Muscle layer of duodenum (tissue), 2 donors: ENCODE measurements at regions not wholly inside any gene's neighbourhood (a gene's known extent, or its start where the extent isn't known, plus 50 kb on each side); places are given as distances from the start of the nearest gene placed in this dataset.
A peak's percentile ranks its signal among the peaks of the same experiment; 100 is the strongest.
"Not testable (repeated sequence)": the region's sequence is repeated elsewhere in the genome, so short reads cannot be mapped to it uniquely, and the experiment has no call there.

Source experiments
- H3K27ac ChIP-seq: one replicate; pipeline ENCODE4 v1.7.0; 2013; ENCODE audit warnings: mild to moderate bottlenecking, low read length
- H3K27me3 ChIP-seq: one replicate; pipeline ENCODE4 v1.7.0; 2013; ENCODE audit warnings: low read depth, mild to moderate bottlenecking, control low read depth, low read length
- H3K36me3 ChIP-seq, 2 donors: one replicate each; pipeline ENCODE4 v1.7.0; 2013; ENCODE audit warnings: low read length in 2 of 2, control low read depth in 1 of 2, mild to moderate bottlenecking in 1 of 2; ENCODE audit not compliant: insufficient read depth in 2 of 2, control insufficient read depth in 1 of 2
- H3K4me1 ChIP-seq, 2 donors: one replicate each; pipeline ENCODE4 v1.7.0; 2013; ENCODE audit warnings: low read length in 2 of 2, mild to moderate bottlenecking in 2 of 2, control low read depth in 1 of 2, moderate library complexity in 1 of 2; ENCODE audit not compliant: insufficient read depth in 2 of 2, control insufficient read depth in 1 of 2
- H3K4me3 ChIP-seq, 2 donors: one replicate each; pipeline ENCODE4 v1.7.0; 2013; ENCODE audit warnings: low read length in 2 of 2, low read depth in 1 of 2, mild to moderate bottlenecking in 1 of 2
- H3K9me3 ChIP-seq, 2 donors: one replicate each; pipeline ENCODE4 v1.7.0; 2013; ENCODE audit warnings: low read length in 2 of 2, control low read depth in 1 of 2, mild to moderate bottlenecking in 1 of 2; ENCODE audit not compliant: control insufficient read depth in 1 of 2
- donor health status: healthy.

DNA sequence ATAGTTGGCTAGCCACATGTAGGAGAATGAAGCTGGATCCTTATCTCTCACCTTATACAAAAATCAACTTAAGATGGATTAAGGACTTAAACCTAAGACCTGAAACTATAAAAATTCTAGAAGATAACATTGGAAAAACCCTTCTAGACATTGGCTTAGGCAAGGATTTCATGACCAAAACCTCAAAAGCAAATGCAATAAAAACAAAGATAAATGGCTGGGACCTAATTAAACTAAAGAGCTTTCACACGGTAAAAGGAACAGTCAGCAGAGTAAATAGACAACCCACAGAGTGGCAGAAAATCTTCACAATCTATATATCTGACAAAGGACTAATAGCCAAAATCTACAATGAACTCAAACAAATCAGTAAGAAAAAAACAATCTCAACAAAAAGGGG is 202.7 kb upstream of the ARID2 start:
- not testable (repeated sequence) for H3K36me3 ChIP-seq

DNA sequence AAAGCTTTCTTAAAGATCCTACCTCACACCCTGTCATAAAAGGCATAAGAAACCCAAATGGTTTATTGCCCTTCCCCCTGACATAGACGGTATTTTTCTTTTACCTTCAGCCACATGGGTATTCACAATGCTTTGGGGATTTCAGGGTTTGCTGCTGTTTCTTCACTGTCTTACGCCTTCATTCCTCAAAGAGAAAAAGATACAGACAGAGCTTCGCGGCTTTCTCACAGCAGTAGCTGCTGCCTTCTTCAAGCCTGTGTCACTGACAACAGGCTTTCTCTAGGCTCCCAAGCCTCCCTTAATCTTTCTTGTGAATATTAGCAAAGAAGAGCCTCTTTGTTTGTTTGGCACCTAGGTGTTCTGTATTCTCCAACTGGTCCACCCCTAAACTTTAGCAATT is 197.4 kb upstream of the ARID2 start:
- H3K9me3 ChIP-seq = no peaks in the 10 kb centered on the region
- no peaks in the 10 kb centered on the region for H3K4me1 ChIP-seq
- no peaks in the 10 kb centered on the region for H3K27me3 ChIP-seq
- no peak overlapping the region for H3K4me3 ChIP-seq
- no peaks in the 10 kb centered on the region for H3K36me3 ChIP-seq
- no peak overlapping the region for H3K27ac ChIP-seq

More for the DNA sequence above, 202.7 kb upstream of the ARID2 start:
- not testable (repeated sequence) for H3K4me1 ChIP-seq, H3K9me3 ChIP-seq, H3K27me3 ChIP-seq, H3K4me3 ChIP-seq, H3K27ac ChIP-seq

DNA sequence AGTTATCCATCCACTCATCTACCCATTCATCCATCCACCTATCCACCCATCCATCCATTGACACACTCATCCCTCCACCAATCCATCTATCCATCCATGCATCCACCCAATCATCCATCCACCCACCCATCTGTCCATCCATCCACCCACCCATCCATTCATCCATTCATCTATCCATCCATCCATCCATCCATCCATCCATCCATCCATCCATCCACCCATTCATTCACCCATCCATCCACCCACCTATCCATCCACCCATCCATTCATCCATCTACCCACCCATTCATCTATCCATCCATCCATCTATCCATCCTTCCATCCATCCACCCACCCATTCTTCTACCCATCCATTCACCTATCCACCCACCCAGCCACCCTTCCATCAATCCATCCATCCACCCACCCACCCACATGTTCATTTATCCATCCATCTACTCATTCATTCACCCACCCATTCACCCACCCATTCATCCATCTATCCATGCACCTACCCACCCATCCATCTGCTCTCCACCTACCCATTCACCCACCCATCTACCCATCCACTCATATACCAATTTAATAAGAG is 193.8 kb upstream of the ARID2 start:
- Histone ChIP-seq H3K4me1 (no peaks in the 10 kb centered on the region), H3K9me3 (no peaks in the 10 kb centered on the region), H3K27me3 (no peaks in the 10 kb centered on the region), H3K4me3 (no peak overlapping the region), H3K36me3 (no peaks in the 10 kb centered on the region), H3K27ac (no peak overlapping the region)

DNA sequence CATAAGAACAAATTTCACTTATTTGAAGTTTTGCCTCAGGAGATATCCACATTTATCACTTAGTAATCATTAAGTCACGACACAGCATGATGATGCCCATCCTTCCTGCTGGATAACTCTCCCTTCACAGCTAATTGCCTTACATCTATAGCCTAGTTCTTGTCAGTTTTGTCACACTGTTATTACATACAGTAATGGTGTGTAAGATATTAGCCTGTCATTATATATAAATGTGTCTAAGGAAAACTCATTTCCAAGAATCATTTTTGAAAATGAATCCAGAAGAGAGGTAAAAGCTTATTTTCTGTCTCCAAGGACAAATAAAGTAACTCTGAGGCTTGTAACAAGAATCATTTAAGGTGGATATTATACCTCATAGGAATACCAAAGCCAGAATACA is 193.2 kb upstream of the ARID2 start:
- Histone ChIP-seq H3K9me3 (no peaks in the 10 kb centered on the region), H3K4me3 (no peak overlapping the region), H3K27me3 (no peaks in the 10 kb centered on the region), H3K4me1 (no peaks in the 10 kb centered on the region), H3K27ac (no peak overlapping the region), H3K36me3 (no peaks in the 10 kb centered on the region)

DNA sequence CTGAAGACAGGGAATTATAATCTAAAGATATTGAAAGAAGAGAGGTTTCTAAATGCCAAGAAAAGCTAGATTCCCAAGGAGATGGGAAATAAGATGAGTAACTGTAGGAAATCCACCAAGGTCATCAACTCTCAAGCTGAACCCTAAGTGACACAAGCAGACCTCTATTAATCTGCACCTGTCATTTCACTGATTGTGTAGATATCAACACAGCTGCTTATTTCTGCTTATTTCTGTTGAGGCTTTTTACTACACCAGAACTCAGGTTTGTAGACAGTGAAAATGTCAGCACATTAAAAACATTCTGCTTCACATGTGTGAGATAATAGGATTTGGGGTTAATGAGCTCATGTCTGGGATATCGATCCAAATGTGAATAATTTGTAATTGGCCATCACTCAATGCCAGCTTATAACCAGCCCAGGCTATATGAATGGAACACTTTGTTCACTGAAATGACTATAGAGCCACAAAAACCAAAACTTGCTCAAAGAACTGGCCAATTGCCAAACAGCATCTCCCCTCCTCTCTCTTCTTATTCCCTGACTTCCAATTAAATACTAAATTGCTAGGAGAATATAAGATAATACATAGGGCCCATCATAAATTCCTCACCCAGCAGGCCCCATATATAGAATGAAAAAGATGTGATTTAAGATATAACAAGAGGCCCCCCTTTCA is 188.7 kb upstream of the ARID2 start:
- Histone ChIP-seq H3K4me1 (no peaks in the 10 kb centered on the region), H3K4me3 (no peak overlapping the region), H3K36me3 (no peaks in the 10 kb centered on the region), H3K27me3 (no peaks in the 10 kb centered on the region), H3K27ac (no peak overlapping the region), H3K9me3 (no peaks in the 10 kb centered on the region)

DNA sequence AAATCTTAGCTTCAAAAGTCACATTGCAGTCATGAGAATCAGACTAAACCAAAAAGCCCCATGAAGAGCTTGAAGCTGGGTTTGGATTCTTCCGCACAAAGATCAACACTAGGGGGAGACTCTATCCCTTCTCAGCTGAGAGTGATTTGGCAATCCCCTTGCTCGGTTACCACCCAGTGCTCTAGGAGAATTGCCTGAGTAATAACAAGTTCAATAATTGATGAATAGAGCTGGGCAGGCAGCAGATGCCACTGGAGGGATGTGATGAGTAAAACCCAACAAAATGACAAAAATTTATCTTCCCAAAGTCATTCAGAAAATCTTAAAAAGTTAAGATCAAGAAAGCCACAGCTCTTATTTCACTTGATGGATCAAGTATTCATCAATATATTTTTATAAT is 185.6 kb upstream of the ARID2 start:
- no peaks in the 10 kb centered on the region for H3K9me3 ChIP-seq

DNA sequence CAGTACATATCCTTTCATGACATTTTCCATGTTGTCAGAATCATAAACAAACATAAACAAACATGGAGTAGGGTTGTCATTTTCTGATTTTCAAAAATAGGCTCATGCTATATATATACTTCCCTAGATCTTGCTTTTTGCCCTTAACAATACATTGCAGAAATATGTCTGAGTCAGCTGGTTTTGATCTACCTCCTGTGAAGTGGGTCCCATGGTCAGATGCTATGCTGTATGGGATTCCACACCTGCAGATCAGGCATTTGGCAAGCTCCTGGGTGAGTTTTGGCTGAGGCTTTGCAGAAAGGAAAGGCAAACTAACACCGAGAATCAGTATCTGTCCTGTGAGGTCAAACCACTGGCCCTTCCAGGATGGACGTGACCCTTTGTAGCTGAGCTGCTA is 183.0 kb upstream of the ARID2 start:
- H3K4me1 ChIP-seq = no peaks in the 10 kb centered on the region

More for the DNA sequence above, 185.6 kb upstream of the ARID2 start:
- Histone ChIP-seq H3K4me3 (peak overlapping the region in 1 of 2 donors; percentile 8), H3K27me3 (no peaks in the 10 kb centered on the region), H3K27ac (no peak overlapping the region), H3K4me1 (no peaks in the 10 kb centered on the region), H3K36me3 (no peaks in the 10 kb centered on the region)

DNA sequence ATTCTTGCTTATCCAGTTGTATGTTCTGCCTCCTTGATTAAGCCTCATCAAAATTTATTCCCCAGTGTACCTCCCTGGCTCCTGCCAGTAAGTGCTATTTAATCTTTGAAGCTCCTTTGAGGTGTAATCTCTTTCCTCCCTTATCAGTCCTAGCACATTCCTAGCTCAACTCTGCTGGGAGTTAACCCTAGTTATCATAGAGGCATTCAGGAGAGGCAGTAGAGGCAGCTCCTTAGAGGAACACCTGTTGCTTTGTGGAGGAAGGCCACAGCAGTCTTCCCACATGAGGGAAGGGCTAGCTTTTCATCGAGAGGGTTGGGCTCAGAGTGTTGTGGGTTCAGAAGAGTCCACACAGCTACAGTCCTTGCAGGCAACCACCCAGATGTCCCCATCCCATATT is 182.4 kb upstream of the ARID2 start:
- Histone ChIP-seq H3K27ac (no peak overlapping the region), H3K4me3 (no peak overlapping the region), H3K4me1 (no peaks in the 10 kb centered on the region), H3K9me3 (no peaks in the 10 kb centered on the region), H3K36me3 (no peaks in the 10 kb centered on the region), H3K27me3 (no peaks in the 10 kb centered on the region)

More for the DNA sequence above, 183.0 kb upstream of the ARID2 start:
- H3K27ac ChIP-seq = no peak overlapping the region
- no peaks in the 10 kb centered on the region for H3K9me3 ChIP-seq
- H3K4me3 ChIP-seq = no peak overlapping the region
- no peaks in the 10 kb centered on the region for H3K36me3 ChIP-seq
- no peaks in the 10 kb centered on the region for H3K27me3 ChIP-seq

DNA sequence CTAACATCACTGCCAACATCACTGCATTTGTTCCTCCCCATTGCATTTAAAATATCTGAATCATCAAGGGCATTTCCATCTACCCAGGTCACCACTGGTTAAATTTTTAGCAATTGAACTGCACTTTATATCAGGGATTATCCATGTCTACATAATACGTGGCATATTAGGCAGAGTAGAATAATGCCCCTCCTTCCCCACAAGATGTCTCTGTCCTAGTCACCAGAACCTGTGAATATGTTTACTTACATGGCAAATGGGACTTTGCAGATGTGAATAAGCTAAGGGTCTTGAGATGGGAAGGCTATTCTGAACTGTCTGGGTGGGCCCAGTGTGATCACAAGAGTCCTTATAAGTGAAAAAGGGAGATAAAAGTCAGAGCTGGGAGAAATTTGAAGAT is 181.7 kb upstream of the ARID2 start:
- H3K4me1 ChIP-seq = no peaks in the 10 kb centered on the region
- no peak overlapping the region for H3K27ac ChIP-seq
- H3K4me3 ChIP-seq = no peak overlapping the region
- no peaks in the 10 kb centered on the region for H3K9me3 ChIP-seq
- H3K36me3 ChIP-seq = no peaks in the 10 kb centered on the region
- no peaks in the 10 kb centered on the region for H3K27me3 ChIP-seq

DNA sequence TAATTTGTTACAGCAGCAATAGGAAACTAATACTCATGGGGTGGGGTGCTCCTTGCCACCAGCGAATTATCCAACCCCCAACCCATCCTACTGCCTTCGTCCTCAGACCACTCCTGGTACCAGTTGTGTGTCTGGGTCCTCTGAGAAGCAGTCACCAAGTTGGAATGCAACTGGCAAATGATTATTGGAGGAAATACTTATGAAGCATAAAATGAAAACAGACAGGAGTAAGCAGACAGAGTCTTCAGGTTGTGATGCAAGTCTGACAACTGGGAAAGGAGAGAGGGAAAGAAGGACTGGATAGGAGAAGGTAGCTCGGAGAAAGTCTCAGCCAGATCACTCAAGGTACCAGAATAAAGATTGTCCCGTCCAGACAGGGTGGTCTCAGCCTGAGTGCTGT is 181.1 kb upstream of the ARID2 start:
- Histone ChIP-seq H3K4me3 (no peak overlapping the region), H3K9me3 (no peaks in the 10 kb centered on the region), H3K36me3 (no peaks in the 10 kb centered on the region), H3K27me3 (no peaks in the 10 kb centered on the region), H3K4me1 (no peaks in the 10 kb centered on the region), H3K27ac (no peak overlapping the region)

DNA sequence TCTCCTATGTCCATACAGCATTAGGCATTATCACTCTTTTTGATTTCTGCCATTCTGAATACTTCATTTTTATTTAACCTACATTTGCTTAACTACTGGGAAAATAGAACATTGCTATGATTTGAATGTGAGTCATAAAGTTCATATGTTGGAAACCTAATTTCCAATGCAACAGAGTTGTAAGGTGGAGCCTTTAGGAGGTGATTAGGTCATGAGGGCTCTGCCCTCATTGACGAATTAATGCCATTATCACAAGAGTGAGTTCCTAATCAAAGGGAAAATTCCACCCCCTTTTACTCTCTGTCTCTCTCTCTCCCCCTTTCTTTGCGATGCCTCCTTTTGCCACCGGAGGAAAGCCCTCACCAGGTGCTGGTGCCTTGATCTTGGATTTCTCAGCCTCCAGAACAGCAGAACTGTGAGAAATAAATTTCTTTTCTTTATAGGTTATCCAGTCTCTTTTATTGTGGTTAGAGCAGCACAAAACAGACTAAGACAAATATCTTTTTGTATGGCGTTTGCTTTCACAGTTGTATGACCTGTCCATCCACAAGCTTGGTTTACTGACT is 180.1 kb upstream of the ARID2 start:
- Histone ChIP-seq H3K27me3 (no peaks in the 10 kb centered on the region), H3K9me3 (no peaks in the 10 kb centered on the region), H3K27ac (no peak overlapping the region), H3K4me1 (no peaks in the 10 kb centered on the region), H3K36me3 (no peaks in the 10 kb centered on the region), H3K4me3 (no peak overlapping the region)

DNA sequence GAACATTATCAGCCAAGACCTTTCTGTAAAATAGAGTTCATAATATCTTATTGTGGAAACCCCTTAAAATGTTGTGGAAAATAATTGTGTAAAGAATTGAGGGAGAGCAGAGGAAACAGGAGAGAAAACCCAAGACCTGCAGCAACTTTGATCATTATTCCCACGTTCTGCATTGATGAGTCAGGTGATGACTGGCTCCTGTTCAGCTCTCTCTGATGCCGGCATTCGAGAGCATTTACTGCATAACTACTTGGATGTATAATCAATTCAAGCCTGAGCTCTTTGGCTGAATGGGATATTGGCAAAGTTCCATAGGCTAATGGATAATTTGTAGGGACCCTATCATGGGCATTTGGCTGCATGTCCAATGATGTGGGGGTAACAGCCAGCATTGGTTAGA is 176.3 kb upstream of the ARID2 start:
- Histone ChIP-seq H3K27me3 (no peaks in the 10 kb centered on the region), H3K4me1 (no peaks in the 10 kb centered on the region), H3K4me3 (no peak overlapping the region), H3K36me3 (no peaks in the 10 kb centered on the region), H3K27ac (no peak overlapping the region), H3K9me3 (no peaks in the 10 kb centered on the region)
